DND-41 (cell line): ENCODE measurements at regions not wholly inside any gene's neighbourhood (a gene's known extent, or its start where the extent isn't known, plus 50 kb on each side); places are given as distances from the start of the nearest gene placed in this dataset.

Experiments used
- CTCF ChIP-seq: IDR thresholded peaks from 2 replicates; pipeline ENCODE4 v1.5.1; 2012; ENCODE audit warnings: borderline replicate concordance, low read length, moderate library complexity, mild to moderate bottlenecking; ENCODE audit not compliant: poor library complexity, severe bottlenecking; ENCODE audit errors: extremely low read depth
- EZH2 ChIP-seq: IDR thresholded peaks from 3 replicates; pipeline ENCODE4 v1.6.1; 2012; ENCODE audit warnings: borderline replicate concordance, low read depth, mild to moderate bottlenecking, moderate library complexity, low read length, inconsistent platforms; ENCODE audit not compliant: severe bottlenecking

- TF ChIP-seq CTCF, result no peak
- TF ChIP-seq EZH2, result no peak
These were observed 417.9 kb upstream of the CNTNAP2 start for GRCh38 chr7:145698526-145699262.
